ENCODE measurements at regions not wholly inside any gene's neighbourhood (a gene's known extent, or its start where the extent isn't known, plus 50 kb on each side); places are given as distances from the start of the nearest gene placed in this dataset.
A peak's percentile ranks its signal among the peaks of the same experiment; 100 is the strongest.

DNA sequence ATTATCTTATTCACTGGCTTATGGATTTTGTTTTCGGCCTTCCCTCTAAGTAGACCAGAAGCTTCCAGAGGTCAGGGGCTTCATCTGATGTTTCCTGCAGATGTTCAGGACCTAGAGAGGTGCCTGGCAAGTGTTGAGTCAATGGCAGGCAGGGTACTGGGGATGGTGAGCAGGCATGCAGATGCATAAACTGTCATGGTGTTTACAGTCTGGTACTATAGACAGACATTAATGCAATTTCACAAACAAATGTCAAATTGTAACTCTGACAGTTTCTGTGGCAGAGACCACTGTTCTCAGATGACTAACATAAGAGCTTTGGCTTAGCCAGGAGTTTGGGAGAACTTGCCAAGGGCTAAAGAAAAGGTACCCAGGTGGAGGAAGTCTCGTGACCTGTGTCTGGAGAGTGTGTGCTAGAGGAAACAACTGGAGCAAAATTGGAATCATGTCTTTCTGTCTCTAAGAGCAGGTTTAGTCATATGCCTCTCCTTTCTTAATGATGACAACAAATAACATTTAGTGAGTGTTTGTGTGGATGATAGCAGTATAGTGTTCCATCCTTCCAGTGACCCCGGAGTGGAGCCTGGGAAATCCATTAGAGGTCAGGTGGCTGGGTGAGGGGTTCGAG lies 53.7 kb upstream of the TRAK1 start:
- DNase-seq, result no peak

- DNase-seq, result no peak
Measured at GRCh38 chr3:42036483-42036823, 54.7 kb upstream of the TRAK1 start.

- no peak for DNase-seq
Measured at GRCh38 chr3:42035816-42036482, 55.2 kb upstream of the TRAK1 start.

GRCh38 chr3:42035007-42035406 lies 56.1 kb upstream of the TRAK1 start:
- DNase-seq, result no peak

- no peak for DNase-seq
Measured at GRCh38 chr3:42033741-42034140, 57.4 kb upstream of the TRAK1 start.

- DNase-seq, result peak; percentile 82
Measured at GRCh38 chr3:42032693-42033349, 58.3 kb upstream of the TRAK1 start.

DNA sequence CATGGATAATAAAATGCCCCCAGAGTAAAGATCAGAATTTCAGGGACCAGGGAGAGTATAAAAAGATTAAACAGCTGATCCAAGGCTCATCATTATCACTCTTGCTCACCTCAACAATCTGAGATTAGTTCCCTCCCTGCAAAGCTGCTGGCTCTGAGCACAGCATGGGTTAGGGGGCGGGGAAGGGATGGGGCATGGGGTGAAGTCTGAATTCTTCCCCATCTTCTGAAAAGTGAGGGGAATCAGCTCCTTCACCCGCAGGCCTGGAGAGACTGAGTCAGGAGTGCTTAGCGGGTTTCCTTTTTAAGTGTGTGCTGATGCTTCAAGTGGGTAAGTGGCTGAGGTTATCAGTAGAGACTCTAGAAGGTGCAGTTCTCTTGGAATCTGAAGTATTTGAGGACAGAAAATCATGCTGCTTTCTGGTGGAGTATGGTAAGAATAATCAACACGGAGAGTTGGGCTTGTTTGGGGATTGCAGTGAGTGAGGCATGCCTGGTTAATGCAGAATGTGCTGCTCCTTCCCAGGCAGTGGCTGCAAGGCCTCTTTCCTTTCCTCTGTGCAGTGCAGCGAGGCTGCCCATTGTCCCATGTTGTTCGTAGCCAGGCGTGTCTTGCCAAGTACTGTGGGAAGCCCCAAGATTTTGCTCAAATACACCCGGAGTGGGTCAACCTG lies 59.2 kb upstream of the TRAK1 start:
- peak; percentile 9 for DNase-seq

DNA sequence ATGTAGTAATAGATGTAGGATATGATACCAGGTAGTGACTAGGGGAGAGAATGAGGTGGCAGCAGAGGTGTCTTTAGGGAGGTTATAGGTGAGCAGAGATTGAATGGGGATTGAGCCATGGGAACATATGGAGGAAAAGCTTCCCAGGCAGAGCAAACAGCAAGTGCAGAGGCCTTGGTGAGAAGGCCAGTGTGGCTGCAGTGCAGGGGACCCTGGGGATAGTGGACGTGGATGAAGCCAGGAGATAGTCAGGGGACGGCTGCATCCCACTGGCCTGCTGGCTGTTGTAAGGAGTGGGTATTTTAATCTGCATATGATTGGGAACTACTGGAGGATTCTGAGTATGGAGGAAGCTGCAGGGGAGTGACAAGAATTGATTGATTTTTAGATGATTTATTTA lies 62.7 kb upstream of the TRAK1 start:
- no peak for DNase-seq

- no peak for DNase-seq
Measured at GRCh38 chr3:42027571-42027970, 63.6 kb upstream of the TRAK1 start.

- peak; percentile 76 for DNase-seq
Measured at GRCh38 chr3:42025370-42026138, 63.7 kb upstream of the ULK4 start.

- DNase-seq, result no peak
Measured at GRCh38 chr3:42024591-42025351, 62.9 kb upstream of the ULK4 start.

DNA sequence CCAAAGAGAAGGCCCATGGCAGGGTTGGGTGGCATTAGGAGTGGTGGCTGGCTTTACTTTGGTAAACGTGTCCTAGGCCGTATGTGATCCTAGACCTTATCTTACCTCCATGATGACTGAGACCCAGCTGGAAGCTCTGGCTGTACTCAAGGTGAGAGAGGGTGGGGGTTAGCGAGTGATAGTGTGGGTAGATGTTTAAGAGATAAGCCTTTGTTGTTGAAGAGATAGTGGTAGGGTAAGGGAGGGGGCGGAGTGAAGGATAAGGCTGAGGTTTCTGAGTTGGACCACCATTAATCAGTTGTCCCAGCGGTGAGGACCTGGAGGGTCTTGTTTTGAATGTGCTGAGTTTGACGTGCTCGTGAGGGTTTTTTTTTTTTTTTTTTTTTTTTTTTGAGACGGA lies 61.5 kb upstream of the ULK4 start:
- DNase-seq, result no peak

DNA sequence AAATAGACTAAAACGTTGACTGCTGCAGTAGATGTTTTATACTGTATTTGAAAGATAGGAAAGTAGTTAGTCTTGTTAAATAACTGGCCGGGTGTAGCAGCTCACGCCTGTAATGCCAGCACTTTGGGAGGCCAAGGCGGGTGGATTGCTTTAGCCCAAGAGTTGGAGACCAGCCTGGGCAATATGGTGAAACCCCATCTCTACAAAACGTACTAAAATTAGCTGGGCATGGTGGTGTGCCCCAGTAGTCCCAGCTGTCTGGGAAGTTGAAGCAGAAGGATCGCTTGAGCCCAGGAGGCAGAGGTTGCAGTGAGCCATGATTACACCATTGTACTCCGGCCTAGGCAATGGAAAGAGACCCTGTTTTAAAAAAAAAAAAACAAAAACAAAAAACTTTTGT lies 60.5 kb upstream of the ULK4 start:
- DNase-seq, result no peak

DNA sequence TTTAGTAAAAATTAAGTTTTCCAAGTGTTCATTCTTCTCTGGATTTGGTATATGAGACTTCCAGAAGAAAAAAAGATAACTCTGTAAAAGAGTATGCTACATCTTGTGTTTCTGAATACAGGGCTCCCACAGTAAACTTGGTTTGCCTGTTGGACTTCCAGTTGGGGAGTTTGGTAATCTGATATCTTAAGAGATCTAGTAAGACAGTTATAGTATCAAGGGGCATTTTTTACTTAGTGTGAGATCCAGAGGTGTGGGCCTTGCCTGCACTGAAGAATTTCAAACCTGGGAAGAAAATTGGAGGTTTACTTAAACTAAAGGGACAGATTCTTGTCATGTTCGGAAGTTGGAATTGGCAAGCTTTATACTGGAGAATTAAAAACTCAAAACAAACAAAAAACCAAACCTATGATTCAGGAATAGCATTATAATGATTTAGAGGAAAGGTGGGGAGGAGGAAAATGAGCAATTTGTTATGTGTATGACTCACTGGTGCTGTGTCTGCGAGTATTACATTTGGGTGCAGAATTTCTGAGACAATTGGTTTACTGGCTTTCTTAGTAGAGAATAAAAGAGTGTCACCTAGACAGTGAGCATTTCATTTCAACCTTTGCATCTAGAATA lies 58.9 kb upstream of the ULK4 start:
- no peak for DNase-seq

DNA sequence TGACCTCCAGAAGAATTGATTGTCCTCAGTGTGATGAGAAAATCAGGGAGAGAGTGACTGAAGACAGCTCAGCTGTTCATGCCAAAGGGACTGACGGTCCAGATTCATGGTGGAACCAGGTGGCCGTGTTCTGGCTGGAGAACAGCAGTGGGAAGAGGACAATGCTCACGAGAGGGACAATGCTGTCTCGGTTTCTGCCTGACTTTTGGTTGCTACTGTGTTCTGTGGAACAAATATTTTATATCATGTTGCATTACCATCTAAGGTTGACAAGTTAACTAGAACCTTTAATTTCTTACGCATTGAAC lies 58.0 kb upstream of the ULK4 start:
- no peak for DNase-seq

DNA sequence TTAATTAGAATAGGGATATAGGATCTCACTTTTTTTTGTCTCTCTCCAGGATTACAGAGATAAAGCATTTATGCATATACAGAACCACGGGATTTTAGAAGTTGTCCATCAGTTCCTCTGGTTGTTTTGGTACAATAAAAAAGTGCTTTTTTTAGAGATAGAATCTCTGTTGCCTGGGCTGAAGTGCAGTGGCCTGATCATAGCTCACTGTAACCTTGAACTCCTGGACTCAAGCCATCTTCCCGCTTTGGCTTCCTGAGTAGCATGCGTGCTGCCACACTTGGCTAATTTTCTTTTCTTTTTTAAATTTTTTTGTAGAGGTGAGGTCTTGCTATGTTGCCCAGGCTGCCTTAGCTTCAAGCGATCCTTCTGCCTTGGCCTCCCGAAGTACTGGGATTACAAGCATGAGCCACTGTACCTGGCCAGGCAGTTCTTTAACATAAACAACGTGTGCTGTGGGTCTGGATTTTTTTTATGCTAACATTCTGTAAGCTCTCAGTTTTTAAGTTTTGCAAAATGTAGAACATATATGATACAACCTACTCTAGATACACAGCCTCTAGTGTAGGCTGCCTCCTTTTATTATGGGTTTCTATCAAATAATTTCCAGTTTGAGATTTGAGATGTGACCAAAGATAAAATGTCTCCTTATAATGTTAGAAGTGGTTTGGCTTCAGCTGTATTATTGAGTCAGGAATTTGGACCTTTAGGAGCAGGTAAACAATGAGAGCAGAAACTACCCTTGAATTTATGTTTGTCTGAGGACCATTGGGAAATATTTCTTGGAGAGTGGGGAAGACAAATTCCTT lies 57.4 kb upstream of the ULK4 start:
- DNase-seq, result peak; percentile 13

- peak; percentile 77 for DNase-seq
Measured at GRCh38 chr3:42014921-42015533, 53.1 kb upstream of the ULK4 start.

- DNase-seq, result peak; percentile 45
Measured at GRCh38 chr3:42014458-42014920, 52.6 kb upstream of the ULK4 start.

DNA sequence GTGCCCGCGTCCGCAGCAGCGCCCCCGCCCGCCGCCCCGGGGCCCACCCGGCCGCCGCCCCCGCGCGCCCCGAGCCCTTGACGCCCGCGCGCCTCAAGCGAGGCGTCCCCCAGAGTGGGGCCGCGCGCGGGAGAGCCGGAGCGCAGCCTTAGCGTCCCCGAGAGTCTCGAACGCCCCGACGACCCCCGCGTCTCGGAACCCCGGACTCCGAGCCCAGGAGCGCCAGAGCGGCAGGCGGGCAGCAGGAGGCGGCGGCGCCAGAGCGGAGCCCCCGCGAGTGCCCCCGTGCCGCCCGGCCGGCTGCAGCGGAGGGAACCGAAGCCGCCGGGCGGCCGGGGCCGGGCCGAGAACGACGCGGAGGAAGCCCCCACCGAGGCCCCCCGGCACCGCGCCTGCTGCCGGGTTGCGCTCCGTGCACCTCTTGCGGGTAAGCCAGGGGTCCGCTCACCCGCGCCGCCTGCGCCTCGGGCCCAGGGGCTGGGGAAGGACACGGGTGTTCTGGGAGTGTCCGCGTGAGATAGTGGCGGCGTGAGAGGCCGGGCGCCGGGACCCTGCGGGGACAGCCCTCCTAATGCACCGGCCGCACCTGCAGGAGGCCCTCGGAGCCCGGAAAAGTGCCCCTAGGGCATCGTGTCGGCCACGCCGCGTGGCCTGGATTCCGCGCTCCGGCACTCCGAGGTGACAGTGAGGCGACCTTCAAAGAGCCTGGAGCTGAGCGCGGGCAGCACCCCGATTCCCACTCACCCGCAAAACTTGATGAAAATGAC lies 52.0 kb upstream of the ULK4 start:
- DNase-seq, result no peak

Measured in NCI-H1092 treated with DMSO at 0.1 percent for 48 hours (cell line).